ENCODE measurements at regions not wholly inside any gene's neighbourhood (a gene's known extent, or its start where the extent isn't known, plus 50 kb on each side); places are given as distances from the start of the nearest gene placed in this dataset.

DNA sequence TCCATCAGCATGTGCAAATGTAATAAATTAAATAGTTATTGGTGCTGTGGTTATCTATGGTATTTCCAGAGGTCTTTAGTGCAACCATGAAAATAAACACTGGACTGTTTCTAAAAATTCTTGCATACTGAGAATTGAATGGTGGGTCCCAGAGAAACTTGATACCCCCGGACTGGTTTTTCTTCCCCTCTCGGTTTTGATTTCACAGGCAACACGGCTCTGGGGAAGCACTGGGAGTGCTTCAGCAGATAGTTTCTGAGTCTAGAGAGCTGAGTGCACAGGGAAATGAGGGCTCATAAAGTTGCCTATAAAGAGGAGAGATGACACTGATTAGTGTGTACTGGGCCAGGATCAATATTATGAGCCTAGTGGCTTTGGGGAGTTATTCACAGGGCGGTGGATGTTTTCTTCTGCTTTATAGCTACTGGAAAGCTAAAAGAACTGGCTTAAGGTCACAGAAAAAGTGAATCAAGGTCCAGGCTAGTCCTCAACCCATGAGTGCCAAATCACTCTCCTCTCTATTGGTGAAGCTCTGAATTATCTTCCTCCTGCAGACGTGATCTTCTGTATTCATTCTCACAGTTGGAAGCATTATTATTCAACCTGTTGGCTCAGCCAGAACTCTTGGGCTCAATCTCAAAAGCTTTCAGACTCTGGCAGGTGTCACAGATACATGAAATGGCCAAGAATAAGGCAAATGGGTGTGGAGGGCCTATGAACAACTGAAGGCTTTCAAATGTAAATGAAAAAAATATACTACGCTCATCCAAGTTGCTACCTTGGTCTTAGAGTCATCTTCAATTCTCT is 170.2 kb upstream of the HMHB1 start (continued):
- no peak for TF ChIP-seq ZNF77 (CRISPR knock-in tag; IDR thresholded peaks at IDR 0.05)

DNA sequence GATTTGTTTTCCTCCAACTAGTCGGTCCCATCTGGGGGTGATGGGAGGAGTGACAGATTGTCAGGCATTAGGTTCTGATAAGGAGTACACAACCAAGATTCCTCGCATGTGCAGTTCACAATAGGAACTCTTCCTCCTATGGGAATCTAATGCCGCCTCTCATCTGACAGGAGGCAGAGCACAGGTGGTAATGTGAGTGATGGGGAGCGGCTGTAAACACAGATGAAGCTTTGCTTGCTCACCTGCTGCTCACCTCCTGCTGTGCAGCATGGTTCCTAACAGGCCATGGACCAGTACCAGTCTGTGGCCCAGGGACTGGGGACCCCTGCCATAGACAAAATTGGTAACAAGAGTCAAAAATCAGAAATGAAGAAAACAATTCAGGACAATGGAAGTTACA is 173.3 kb upstream of the HMHB1 start:
- H3K4me3 ChIP-seq, result no peak overlapping the region
- H3K4me1 ChIP-seq (replicated peaks in 1 of 2; ENCODE audit: control insufficient read depth in 2 of 2, insufficient read depth in 2 of 2, low read length in 2 of 2), result no peaks in the 10 kb centered on the region
- DNase-seq (ENCODE audit: extremely low read depth in 1 of 4, low spot score in 3 of 4) (no peak), ATAC-seq (no peak), FAIRE-seq (no peak)
- no peak overlapping the region for H3K4me2 ChIP-seq (ENCODE audit: insufficient read depth, low read length)
- H3K36me3 ChIP-seq (ENCODE audit: control insufficient read depth, insufficient read depth, low read length), result no peaks in the 10 kb centered on the region
- H3K9me1 ChIP-seq (ENCODE audit: control insufficient read depth, insufficient read depth, low read length), result no peaks in the 10 kb centered on the region
- TF ChIP-seq ZNF41 (CRISPR knock-in tag; conservative IDR thresholded peaks at IDR 0.05), result no peak
- no peaks in the 10 kb centered on the region for H3K9me3 ChIP-seq (replicated peaks; ENCODE audit: control insufficient read depth, insufficient read depth, low read depth, low read length)
- in situ Hi-C loops (cut with MboI), result no loop called here
- no TSS peak for BruUV-seq (replicated peaks)
- H3K9ac ChIP-seq (ENCODE audit: insufficient read depth in 1 of 2, low read depth in 2 of 2, low read length in 2 of 2), result no peak overlapping the region
- ChIA-PET POLR2A (no interaction called here), CTCF (ENCODE audit: low intra/inter-chr PET ratio) (no interaction called here)
- 0% methylated on average over 4 of the region's 4 CpGs for WGBS (ENCODE audit: insufficient coverage, low coverage, missing lambda C conversion rate)
- H2AFZ ChIP-seq (ENCODE audit: low read depth, low read length), result no peak overlapping the region
- no peaks in the 10 kb centered on the region for H3K27me3 ChIP-seq (ENCODE audit: control insufficient read depth in 2 of 2, insufficient read depth in 2 of 2, low read length in 2 of 2)
- no peaks in the 10 kb centered on the region for H4K20me1 ChIP-seq (replicated peaks; ENCODE audit: control insufficient read depth, insufficient read depth, low read length)
- H3K79me2 ChIP-seq (ENCODE audit: control insufficient read depth, insufficient read depth, low read length), result no peaks in the 10 kb centered on the region
- H3K27ac ChIP-seq (ENCODE audit: extremely low read depth, low read depth, low read length), result no peak overlapping the region
- intact Hi-C loops (cut with micrococcal nuclease), result no loop called here

DNA sequence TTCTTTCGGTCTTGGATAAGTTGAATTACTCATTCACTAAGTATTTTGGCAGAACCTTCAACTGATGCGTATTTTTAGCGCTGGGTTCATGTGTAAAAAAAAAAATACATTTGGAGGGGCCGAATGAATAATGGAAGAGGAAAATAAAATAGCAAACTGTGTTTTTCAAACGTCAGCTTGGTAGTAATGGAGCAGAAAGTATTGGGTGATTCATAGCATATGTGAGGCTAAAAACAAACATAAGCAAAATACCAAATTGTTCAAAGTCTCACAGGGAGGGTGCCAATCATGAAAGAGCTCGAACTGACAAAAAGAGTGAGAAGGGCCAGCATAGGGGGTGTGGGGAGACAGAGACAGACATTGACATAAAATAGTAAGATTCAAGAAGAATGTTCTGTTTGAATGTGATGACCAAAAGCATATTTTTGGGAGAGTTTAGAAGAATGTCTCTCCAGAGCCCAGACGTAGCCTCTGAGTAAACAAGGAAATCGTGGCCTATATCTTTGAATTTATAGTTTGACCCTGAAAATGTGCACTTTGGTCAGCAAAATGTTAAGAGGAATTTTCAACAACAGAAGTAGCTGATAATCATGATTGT is 174.9 kb upstream of the HMHB1 start:
- Histone ChIP-seq H3K9me3 (replicated peaks; ENCODE audit: control insufficient read depth, insufficient read depth, low read depth, low read length) (no peaks in the 10 kb centered on the region), H3K79me2 (ENCODE audit: control insufficient read depth, insufficient read depth, low read length) (no peaks in the 10 kb centered on the region), H3K36me3 (ENCODE audit: control insufficient read depth, insufficient read depth, low read length) (no peaks in the 10 kb centered on the region), H3K4me1 (replicated peaks in 1 of 2; ENCODE audit: control insufficient read depth in 2 of 2, insufficient read depth in 2 of 2, low read length in 2 of 2) (no peaks in the 10 kb centered on the region), H3K4me2 (ENCODE audit: insufficient read depth, low read length) (no peak overlapping the region), H3K9me1 (ENCODE audit: control insufficient read depth, insufficient read depth, low read length) (no peaks in the 10 kb centered on the region), H3K9ac (ENCODE audit: insufficient read depth in 1 of 2, low read depth in 2 of 2, low read length in 2 of 2) (no peak overlapping the region), H4K20me1 (replicated peaks; ENCODE audit: control insufficient read depth, insufficient read depth, low read length) (no peaks in the 10 kb centered on the region), H2AFZ (ENCODE audit: low read depth, low read length) (no peak overlapping the region), H3K4me3 (no peak overlapping the region), H3K27ac (ENCODE audit: extremely low read depth, low read depth, low read length) (no peak overlapping the region), H3K27me3 (ENCODE audit: control insufficient read depth in 2 of 2, insufficient read depth in 2 of 2, low read length in 2 of 2) (no peaks in the 10 kb centered on the region)
- no TSS peak for BruUV-seq (replicated peaks)
- CTCF ChIA-PET (ENCODE audit: low intra/inter-chr PET ratio), result no interaction called here
- intact Hi-C loops (cut with micrococcal nuclease), result no loop called here
- POLR2A ChIA-PET, result no interaction called here
- FAIRE-seq (no peak), ATAC-seq (no peak), DNase-seq (ENCODE audit: extremely low read depth in 1 of 4, low spot score in 3 of 4) (no peak)
- in situ Hi-C loops (cut with MboI), result no loop called here
- 5% methylated on average over 8 of the region's 8 CpGs for WGBS (ENCODE audit: insufficient coverage, low coverage, missing lambda C conversion rate)
- TF ChIP-seq PRMT5 (CRISPR knock-in tag; IDR thresholded peaks at IDR 0.05) (no peak), BACH1 (tag; IDR thresholded peaks at IDR 0.05) (no peak), RBM17 (IDR thresholded peaks at IDR 0.05; ENCODE audit: borderline replicate concordance, low read depth, low read length) (no peak), SRF (CRISPR knock-in tag; IDR thresholded peaks at IDR 0.05) (no peak), EWSR1 (IDR thresholded peaks at IDR 0.05; ENCODE audit: borderline replicate concordance, low read depth, partially characterized antibody) (no peak), ZNF143 (CRISPR knock-in tag; IDR thresholded peaks at IDR 0.05) (no peak), SP2 (IDR thresholded peaks at IDR 0.05; ENCODE audit: extremely low read depth, low read depth, low read length, poor library complexity, severe bottlenecking) (no peak), ZNF197 (CRISPR knock-in tag; IDR thresholded peaks at IDR 0.05; ENCODE audit: low read depth) (no peak), ZNF311 (CRISPR knock-in tag; IDR thresholded peaks at IDR 0.05) (no peak), NBN (IDR thresholded peaks at IDR 0.05; ENCODE audit: low read depth) (no peak)
- TF ChIP-seq, protein P1, sequence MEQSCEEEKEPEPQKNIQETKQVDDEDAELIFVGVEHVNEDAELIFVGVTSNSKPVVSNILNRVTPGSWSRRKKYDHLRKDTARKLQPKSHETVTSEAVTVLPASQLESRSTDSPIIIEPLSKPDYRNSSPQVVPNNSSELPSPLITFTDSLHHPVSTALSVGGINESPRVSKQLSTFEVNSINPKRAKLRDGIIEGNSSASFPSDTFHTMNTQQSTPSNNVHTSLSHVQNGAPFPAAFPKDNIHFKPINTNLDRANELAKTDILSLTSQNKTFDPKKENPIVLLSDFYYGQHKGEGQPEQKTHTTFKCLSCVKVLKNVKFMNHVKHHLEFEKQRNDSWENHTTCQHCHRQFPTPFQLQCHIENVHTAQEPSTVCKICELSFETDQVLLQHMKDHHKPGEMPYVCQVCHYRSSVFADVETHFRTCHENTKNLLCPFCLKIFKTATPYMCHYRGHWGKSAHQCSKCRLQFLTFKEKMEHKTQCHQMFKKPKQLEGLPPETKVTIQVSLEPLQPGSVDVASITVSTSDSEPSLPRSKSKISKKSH (CRISPR knock-in tag; IDR thresholded peaks at IDR 0.05), result no peak

Data from K562 (cell line).